Liver (tissue), 8 donors: ENCODE measurements at regions not wholly inside any gene's neighbourhood (a gene's known extent, or its start where the extent isn't known, plus 50 kb on each side); places are given as distances from the start of the nearest gene placed in this dataset.

Source experiments
- DNase-seq: peaks from one replicate; pipeline ENCODE4 v3.0.0-alpha.2; 2017; ENCODE audit warnings: low spot score
- H3K27ac ChIP-seq, 2 donors: one replicate each; pipeline ENCODE4 v1.7.0; 2013; ENCODE audit warnings: inconsistent platforms in 2 of 2, low read length in 2 of 2, control low read depth in 1 of 2, low read depth in 1 of 2, mild to moderate bottlenecking in 1 of 2
- H3K27me3 ChIP-seq, 4 donors: one replicate each; pipeline versions ENCODE4 v1.6.1 to v1.7.0; 2013; ENCODE audit warnings: low read length in 3 of 4, inconsistent platforms in 1 of 4, mild to moderate bottlenecking in 1 of 4, moderate library complexity in 1 of 4; ENCODE audit not compliant: control insufficient read depth in 4 of 4, insufficient read depth in 4 of 4
- H3K36me3 ChIP-seq, 4 donors: one replicate each; pipeline versions ENCODE4 v1.6.1 to v1.7.0; 2013; ENCODE audit warnings: low read length in 3 of 4, mild to moderate bottlenecking in 3 of 4, low read depth in 1 of 4, moderate library complexity in 1 of 4; ENCODE audit not compliant: control insufficient read depth in 4 of 4, insufficient read depth in 3 of 4
- H3K4me1 ChIP-seq, 4 donors: one replicate each; pipeline versions ENCODE4 v1.6.1 to v1.7.0; 2013; ENCODE audit warnings: low read length in 3 of 4, mild to moderate bottlenecking in 3 of 4, moderate library complexity in 1 of 4; ENCODE audit not compliant: control insufficient read depth in 4 of 4, insufficient read depth in 4 of 4
- H3K4me3 ChIP-seq, 3 donors: one replicate each; pipeline versions ENCODE4 v1.6.1 to v1.7.0; 2013; ENCODE audit warnings: low read length in 3 of 3, control low read depth in 1 of 3, low read depth in 1 of 3, mild to moderate bottlenecking in 1 of 3
- H3K9ac ChIP-seq, 2 donors: one replicate each; pipeline ENCODE4 v1.7.0; 2013; ENCODE audit warnings: low read length in 2 of 2, mild to moderate bottlenecking in 2 of 2, moderate library complexity in 2 of 2, control low read depth in 1 of 2, low read depth in 1 of 2
- H3K9me3 ChIP-seq, 4 donors: one replicate each; pipeline versions ENCODE4 v1.6.1 to v1.7.0; 2013; ENCODE audit warnings: low read length in 3 of 4; ENCODE audit not compliant: control insufficient read depth in 4 of 4
- EGR1 ChIP-seq, 2 donors: IDR thresholded peaks; 2 replicates each; pipeline ENCODE4 v1.6.1; 2016 to 2018; ENCODE audit warnings: antibody characterized with exemption in 2 of 2, low read depth in 2 of 2
- FOXA1 ChIP-seq: IDR thresholded peaks from 2 replicates; pipeline ENCODE4 v1.6.1; 2016; ENCODE audit warnings: antibody characterized with exemption
- FOXA2 ChIP-seq: IDR thresholded peaks from 2 replicates; pipeline ENCODE4 v1.6.1; 2016; ENCODE audit warnings: antibody characterized with exemption
- GABPA ChIP-seq, 2 donors: IDR thresholded peaks in 1 of 2; conservative IDR thresholded peaks in 1 of 2; 2 replicates each; pipeline ENCODE4 v1.6.1; 2016; ENCODE audit warnings: antibody characterized with exemption in 2 of 2, mild to moderate bottlenecking in 1 of 2, moderate library complexity in 1 of 2
- HNF4A ChIP-seq, 2 donors: conservative IDR thresholded peaks; 2 replicates each; pipeline ENCODE4 v1.6.1; 2016; ENCODE audit warnings: antibody characterized with exemption in 2 of 2, mild to moderate bottlenecking in 2 of 2
- HNF4G ChIP-seq: IDR thresholded peaks from 2 replicates; pipeline ENCODE4 v1.6.1; 2016; ENCODE audit warnings: antibody characterized with exemption
- JUND ChIP-seq, 2 donors: IDR thresholded peaks; 2 replicates each; pipeline ENCODE4 v1.6.1; 2016; ENCODE audit warnings: antibody characterized with exemption in 2 of 2
- NR2F2 ChIP-seq: IDR thresholded peaks from 2 replicates; pipeline ENCODE4 v1.6.1; 2016; ENCODE audit warnings: antibody characterized with exemption
- RXRA ChIP-seq, 2 donors: IDR thresholded peaks; 2 replicates each; pipeline ENCODE4 v1.6.1; 2017 to 2018; ENCODE audit warnings: antibody characterized with exemption in 2 of 2, mild to moderate bottlenecking in 1 of 2
- WGBS: extraction: QIAGEN DNeasy Blood & Tissue Kit; methylation state at CpG from one replicate; pipeline ENCODE4 v1.1.7; 2013; 5-methylcytosine and 5-hydroxymethylcytosine counted together
- TF ChIP-seq, protein P1 (sequence below): IDR thresholded peaks from 2 replicates; pipeline ENCODE4 v1.6.1; 2016; ENCODE audit warnings: antibody characterized with exemption, mild to moderate bottlenecking
- TF ChIP-seq, protein P2 (sequence below): IDR thresholded peaks from 2 replicates; pipeline ENCODE4 v1.6.1; 2016; ENCODE audit warnings: antibody characterized with exemption
- TF ChIP-seq, protein P3 (sequence below): fragments of 150-350 bp; IDR thresholded peaks from 2 replicates; pipeline ENCODE4 v1.5.1; 2017; ENCODE audit warnings: improper control_type of control experiment, low read depth, low read length; ENCODE audit not compliant: missing input control
- TF ChIP-seq, protein P4 (sequence below): IDR thresholded peaks from 2 replicates; pipeline ENCODE4 v1.6.1; 2016; ENCODE audit warnings: antibody characterized with exemption
- TF ChIP-seq, protein P5 (sequence below): IDR thresholded peaks from 2 replicates; pipeline ENCODE4 v1.6.1; 2016; ENCODE audit warnings: antibody characterized with exemption
- donor health status: healthy.
- donor health status: healthy.
- donor health status: healthy.
- donor health status: healthy.
- donor health status: healthy.

DNA sequence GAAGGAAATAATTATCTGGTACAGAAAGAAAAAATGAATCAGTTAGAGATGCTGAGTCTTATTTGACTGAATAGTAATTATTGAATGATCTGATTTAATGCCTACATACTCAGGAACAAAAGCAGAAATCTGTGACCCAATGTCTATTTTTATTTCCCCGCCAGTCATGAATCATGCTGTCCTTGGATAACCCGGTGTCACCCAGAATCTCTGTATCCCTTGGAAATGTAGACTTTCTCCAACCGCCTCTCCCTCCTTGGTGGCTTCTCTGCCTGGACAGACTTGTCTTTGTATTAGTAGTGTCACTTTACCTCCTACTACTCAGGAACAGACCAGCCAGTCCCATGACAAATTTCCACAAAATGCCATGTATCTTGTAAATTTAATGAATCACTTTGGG lies 173.3 kb upstream of the PDGFD start:
- 88% methylated on average over 3 of the region's 3 CpGs for WGBS
- H3K4me3 ChIP-seq: no peak overlapping the region
- no peaks in the 10 kb centered on the region for H3K36me3 ChIP-seq
- H3K27me3 ChIP-seq: no peaks in the 10 kb centered on the region
- H3K9ac ChIP-seq: no peak overlapping the region
- no peaks in the 10 kb centered on the region for H3K9me3 ChIP-seq
- H3K4me1 ChIP-seq: no peaks in the 10 kb centered on the region
- H3K27ac ChIP-seq: no peak overlapping the region
- DNase-seq: no peak
- no peak for TF ChIP-seq FOXA1
- no peak for TF ChIP-seq HNF4G
- TF ChIP-seq FOXA2: no peak
- no peak for TF ChIP-seq HNF4A (conservative IDR thresholded peaks at IDR 0.05)
- TF ChIP-seq EGR1 (IDR thresholded peaks at IDR 0.05; ENCODE audit: low read depth in 2 of 2): no peak
- no peak for TF ChIP-seq NR2F2
- TF ChIP-seq, protein P1, sequence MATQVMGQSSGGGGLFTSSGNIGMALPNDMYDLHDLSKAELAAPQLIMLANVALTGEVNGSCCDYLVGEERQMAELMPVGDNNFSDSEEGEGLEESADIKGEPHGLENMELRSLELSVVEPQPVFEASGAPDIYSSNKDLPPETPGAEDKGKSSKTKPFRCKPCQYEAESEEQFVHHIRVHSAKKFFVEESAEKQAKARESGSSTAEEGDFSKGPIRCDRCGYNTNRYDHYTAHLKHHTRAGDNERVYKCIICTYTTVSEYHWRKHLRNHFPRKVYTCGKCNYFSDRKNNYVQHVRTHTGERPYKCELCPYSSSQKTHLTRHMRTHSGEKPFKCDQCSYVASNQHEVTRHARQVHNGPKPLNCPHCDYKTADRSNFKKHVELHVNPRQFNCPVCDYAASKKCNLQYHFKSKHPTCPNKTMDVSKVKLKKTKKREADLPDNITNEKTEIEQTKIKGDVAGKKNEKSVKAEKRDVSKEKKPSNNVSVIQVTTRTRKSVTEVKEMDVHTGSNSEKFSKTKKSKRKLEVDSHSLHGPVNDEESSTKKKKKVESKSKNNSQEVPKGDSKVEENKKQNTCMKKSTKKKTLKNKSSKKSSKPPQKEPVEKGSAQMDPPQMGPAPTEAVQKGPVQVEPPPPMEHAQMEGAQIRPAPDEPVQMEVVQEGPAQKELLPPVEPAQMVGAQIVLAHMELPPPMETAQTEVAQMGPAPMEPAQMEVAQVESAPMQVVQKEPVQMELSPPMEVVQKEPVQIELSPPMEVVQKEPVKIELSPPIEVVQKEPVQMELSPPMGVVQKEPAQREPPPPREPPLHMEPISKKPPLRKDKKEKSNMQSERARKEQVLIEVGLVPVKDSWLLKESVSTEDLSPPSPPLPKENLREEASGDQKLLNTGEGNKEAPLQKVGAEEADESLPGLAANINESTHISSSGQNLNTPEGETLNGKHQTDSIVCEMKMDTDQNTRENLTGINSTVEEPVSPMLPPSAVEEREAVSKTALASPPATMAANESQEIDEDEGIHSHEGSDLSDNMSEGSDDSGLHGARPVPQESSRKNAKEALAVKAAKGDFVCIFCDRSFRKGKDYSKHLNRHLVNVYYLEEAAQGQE: no peak
- no peak for TF ChIP-seq JUND (IDR thresholded peaks at IDR 0.05)
- no peak for TF ChIP-seq RXRA (IDR thresholded peaks at IDR 0.05)
- TF ChIP-seq, protein P2, sequence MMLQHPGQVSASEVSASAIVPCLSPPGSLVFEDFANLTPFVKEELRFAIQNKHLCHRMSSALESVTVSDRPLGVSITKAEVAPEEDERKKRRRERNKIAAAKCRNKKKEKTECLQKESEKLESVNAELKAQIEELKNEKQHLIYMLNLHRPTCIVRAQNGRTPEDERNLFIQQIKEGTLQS: no peak

DNA sequence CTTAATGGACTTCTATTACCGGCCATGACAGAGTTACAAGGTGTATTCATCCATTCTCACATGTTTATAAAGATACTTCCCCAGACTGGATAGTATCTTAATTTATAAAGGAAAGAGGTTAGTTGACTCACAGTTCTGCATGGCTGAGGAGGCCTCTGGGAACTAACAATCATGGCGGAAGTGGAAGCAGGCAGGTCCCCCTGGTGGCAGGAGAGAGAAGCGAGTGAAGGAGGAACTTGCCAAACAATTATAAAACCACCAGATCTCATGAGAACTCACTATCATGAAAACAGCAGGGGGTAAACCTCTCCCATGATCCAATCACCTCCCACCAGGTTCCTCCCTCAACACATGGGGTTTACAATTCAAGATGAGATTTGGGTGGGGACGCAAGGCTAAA lies 170.0 kb upstream of the PDGFD start:
- no peak overlapping the region for H3K9ac ChIP-seq
- no peaks in the 10 kb centered on the region for H3K36me3 ChIP-seq
- no peak overlapping the region for H3K27ac ChIP-seq
- no peak overlapping the region for H3K4me3 ChIP-seq
- no peak for TF ChIP-seq HNF4A (conservative IDR thresholded peaks at IDR 0.05)
- TF ChIP-seq, protein P3, sequence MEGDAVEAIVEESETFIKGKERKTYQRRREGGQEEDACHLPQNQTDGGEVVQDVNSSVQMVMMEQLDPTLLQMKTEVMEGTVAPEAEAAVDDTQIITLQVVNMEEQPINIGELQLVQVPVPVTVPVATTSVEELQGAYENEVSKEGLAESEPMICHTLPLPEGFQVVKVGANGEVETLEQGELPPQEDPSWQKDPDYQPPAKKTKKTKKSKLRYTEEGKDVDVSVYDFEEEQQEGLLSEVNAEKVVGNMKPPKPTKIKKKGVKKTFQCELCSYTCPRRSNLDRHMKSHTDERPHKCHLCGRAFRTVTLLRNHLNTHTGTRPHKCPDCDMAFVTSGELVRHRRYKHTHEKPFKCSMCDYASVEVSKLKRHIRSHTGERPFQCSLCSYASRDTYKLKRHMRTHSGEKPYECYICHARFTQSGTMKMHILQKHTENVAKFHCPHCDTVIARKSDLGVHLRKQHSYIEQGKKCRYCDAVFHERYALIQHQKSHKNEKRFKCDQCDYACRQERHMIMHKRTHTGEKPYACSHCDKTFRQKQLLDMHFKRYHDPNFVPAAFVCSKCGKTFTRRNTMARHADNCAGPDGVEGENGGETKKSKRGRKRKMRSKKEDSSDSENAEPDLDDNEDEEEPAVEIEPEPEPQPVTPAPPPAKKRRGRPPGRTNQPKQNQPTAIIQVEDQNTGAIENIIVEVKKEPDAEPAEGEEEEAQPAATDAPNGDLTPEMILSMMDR: no peak
- TF ChIP-seq, protein P4, sequence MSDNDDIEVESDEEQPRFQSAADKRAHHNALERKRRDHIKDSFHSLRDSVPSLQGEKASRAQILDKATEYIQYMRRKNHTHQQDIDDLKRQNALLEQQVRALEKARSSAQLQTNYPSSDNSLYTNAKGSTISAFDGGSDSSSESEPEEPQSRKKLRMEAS: no peak
- TF ChIP-seq RXRA (IDR thresholded peaks at IDR 0.05): no peak
- TF ChIP-seq, protein P1: no peak
- no peak for TF ChIP-seq JUND (IDR thresholded peaks at IDR 0.05)
- no peak for TF ChIP-seq EGR1 (IDR thresholded peaks at IDR 0.05; ENCODE audit: low read depth in 2 of 2)
- TF ChIP-seq GABPA (IDR thresholded peaks at IDR 0.05 in 1 of 2, conservative IDR thresholded peaks at IDR 0.05 in 1 of 2): no peak
- TF ChIP-seq, protein P5, sequence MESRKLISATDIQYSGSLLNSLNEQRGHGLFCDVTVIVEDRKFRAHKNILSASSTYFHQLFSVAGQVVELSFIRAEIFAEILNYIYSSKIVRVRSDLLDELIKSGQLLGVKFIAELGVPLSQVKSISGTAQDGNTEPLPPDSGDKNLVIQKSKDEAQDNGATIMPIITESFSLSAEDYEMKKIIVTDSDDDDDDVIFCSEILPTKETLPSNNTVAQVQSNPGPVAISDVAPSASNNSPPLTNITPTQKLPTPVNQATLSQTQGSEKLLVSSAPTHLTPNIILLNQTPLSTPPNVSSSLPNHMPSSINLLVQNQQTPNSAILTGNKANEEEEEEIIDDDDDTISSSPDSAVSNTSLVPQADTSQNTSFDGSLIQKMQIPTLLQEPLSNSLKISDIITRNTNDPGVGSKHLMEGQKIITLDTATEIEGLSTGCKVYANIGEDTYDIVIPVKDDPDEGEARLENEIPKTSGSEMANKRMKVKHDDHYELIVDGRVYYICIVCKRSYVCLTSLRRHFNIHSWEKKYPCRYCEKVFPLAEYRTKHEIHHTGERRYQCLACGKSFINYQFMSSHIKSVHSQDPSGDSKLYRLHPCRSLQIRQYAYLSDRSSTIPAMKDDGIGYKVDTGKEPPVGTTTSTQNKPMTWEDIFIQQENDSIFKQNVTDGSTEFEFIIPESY: no peak
- TF ChIP-seq FOXA1: no peak
- no peak for TF ChIP-seq NR2F2
- TF ChIP-seq, protein P2: no peak
- no peaks in the 10 kb centered on the region for H3K4me1 ChIP-seq
- WGBS: 88% methylated on average over 4 of the region's 4 CpGs
- no peak for DNase-seq
- H3K27me3 ChIP-seq: no peaks in the 10 kb centered on the region
- no peaks in the 10 kb centered on the region for H3K9me3 ChIP-seq
